ENCODE measurements at regions not wholly inside any gene's neighbourhood (a gene's known extent, or its start where the extent isn't known, plus 50 kb on each side); places are given as distances from the start of the nearest gene placed in this dataset.

- no peak for DNase-seq (ENCODE audit: low spot score)
Measured at GRCh38 chr10:111452153-111452552, 375.3 kb downstream of the ADRA2A start.

- DNase-seq (ENCODE audit: low spot score) = no peak
Measured at GRCh38 chr10:111455776-111456426, 379.1 kb downstream of the ADRA2A start.

- no peak for DNase-seq (ENCODE audit: low spot score)
Measured at GRCh38 chr10:111458256-111458655, 381.4 kb downstream of the ADRA2A start.

- DNase-seq (ENCODE audit: low spot score) = no peak
Measured at GRCh38 chr10:111459967-111460366, 383.1 kb downstream of the ADRA2A start.

GRCh38 chr10:111472445-111472844 is 395.6 kb downstream of the ADRA2A start:
- DNase-seq (ENCODE audit: low spot score) = no peak

- no peak for DNase-seq (ENCODE audit: low spot score)
Measured at GRCh38 chr10:111473361-111473760, 396.5 kb downstream of the ADRA2A start.

- DNase-seq (ENCODE audit: low spot score) = no peak
Measured at GRCh38 chr10:111474786-111475185, 398.0 kb downstream of the ADRA2A start.

- no peak for DNase-seq (ENCODE audit: low spot score)
Measured at GRCh38 chr10:111475720-111476119, 398.9 kb downstream of the ADRA2A start.

GRCh38 chr10:111478651-111479050 is 401.8 kb downstream of the ADRA2A start:
- no peak for DNase-seq (ENCODE audit: low spot score)

- no peak for DNase-seq (ENCODE audit: low spot score)
Measured at GRCh38 chr10:111479966-111480365, 403.1 kb downstream of the ADRA2A start.

GRCh38 chr10:111481261-111481826 is 404.5 kb downstream of the ADRA2A start:
- peak; percentile 41 for DNase-seq (ENCODE audit: low spot score)

GRCh38 chr10:111481866-111482265 is 405.0 kb downstream of the ADRA2A start:
- no peak for DNase-seq (ENCODE audit: low spot score)

GRCh38 chr10:111482621-111483216 is 405.9 kb downstream of the ADRA2A start:
- DNase-seq (ENCODE audit: low spot score) = no peak

- DNase-seq (ENCODE audit: low spot score) = no peak
Measured at GRCh38 chr10:111485767-111486166, 408.9 kb downstream of the ADRA2A start.

GRCh38 chr10:111486346-111486745 is 409.5 kb downstream of the ADRA2A start:
- no peak for DNase-seq (ENCODE audit: low spot score)

GRCh38 chr10:111488668-111489067 is 411.8 kb downstream of the ADRA2A start:
- DNase-seq (ENCODE audit: low spot score) = no peak

GRCh38 chr10:111491154-111491553 is 414.3 kb downstream of the ADRA2A start:
- no peak for DNase-seq (ENCODE audit: low spot score)

GRCh38 chr10:111493024-111493625 is 416.3 kb downstream of the ADRA2A start:
- no peak for DNase-seq (ENCODE audit: low spot score)

GRCh38 chr10:111498560-111498959 is 421.7 kb downstream of the ADRA2A start:
- no peak for DNase-seq (ENCODE audit: low spot score)

GRCh38 chr10:111504376-111504775 is 427.5 kb downstream of the ADRA2A start:
- DNase-seq (ENCODE audit: low spot score) = no peak

GRCh38 chr10:111506266-111507034 is 429.6 kb downstream of the ADRA2A start:
- no peak for DNase-seq (ENCODE audit: low spot score)

- no peak for DNase-seq (ENCODE audit: low spot score)
Measured at GRCh38 chr10:111511751-111512150, 434.9 kb downstream of the ADRA2A start.
